HL-60/S4 treated with retinoic acid at 250 ng/mL for 4 days and 3 days (cell line): ENCODE measurements at regions not wholly inside any gene's neighbourhood (a gene's known extent, or its start where the extent isn't known, plus 50 kb on each side); places are given as distances from the start of the nearest gene placed in this dataset.
"Not testable (repeated sequence)": the region's sequence is repeated elsewhere in the genome, so short reads cannot be mapped to it uniquely, and the experiment has no call there.

Experiments used
- in situ Hi-C: fragments of 300-500 bp; cut with MboI; formaldehyde crosslinking; loops from 2 replicates; pipeline ENCODE4 v1.7.0; 2022; ENCODE audit warnings: low sequenced_read_pairs

DNA sequence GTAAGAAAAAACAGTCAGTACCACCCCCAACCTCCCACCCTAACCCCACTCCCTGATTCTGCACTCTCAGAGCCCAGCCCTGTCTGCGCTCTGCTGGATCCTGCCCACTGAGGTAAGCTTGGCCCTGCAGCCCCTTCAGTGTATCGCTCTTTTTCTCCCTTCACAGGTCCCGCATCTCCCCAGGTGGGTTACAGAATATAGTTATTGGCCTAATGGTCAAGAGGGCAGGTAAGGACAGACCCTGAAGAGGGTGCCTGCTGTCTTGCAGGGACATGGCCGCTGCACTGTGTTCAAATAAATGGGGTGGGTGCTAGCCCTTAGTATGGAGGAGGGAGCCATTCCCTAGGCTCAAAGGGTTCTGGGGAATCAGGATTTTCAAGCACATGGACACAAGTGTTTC, 135.7 kb downstream of the ADSS2 start:
- in situ Hi-C loops = no loop called here

DNA sequence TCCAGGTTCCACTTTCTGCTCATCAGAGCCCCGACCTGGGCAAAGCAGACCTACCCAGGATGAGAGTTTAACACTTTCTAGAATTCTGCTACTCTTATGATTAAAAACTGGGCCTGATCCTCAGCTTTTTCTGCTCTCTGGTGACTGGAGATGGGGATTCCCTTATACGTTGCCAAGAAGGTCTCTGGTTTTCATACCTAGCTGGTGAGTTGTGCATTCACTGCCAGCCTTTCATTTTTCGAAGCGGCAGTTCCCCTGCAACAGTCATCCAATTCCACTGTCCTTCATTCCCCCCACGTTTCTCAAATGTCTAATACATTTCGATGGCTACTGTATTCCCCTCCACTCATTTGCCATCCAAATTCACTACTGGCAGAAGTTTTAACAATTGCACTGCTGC, 135.3 kb downstream of the ADSS2 start:
- in situ Hi-C loops = no loop called here

DNA sequence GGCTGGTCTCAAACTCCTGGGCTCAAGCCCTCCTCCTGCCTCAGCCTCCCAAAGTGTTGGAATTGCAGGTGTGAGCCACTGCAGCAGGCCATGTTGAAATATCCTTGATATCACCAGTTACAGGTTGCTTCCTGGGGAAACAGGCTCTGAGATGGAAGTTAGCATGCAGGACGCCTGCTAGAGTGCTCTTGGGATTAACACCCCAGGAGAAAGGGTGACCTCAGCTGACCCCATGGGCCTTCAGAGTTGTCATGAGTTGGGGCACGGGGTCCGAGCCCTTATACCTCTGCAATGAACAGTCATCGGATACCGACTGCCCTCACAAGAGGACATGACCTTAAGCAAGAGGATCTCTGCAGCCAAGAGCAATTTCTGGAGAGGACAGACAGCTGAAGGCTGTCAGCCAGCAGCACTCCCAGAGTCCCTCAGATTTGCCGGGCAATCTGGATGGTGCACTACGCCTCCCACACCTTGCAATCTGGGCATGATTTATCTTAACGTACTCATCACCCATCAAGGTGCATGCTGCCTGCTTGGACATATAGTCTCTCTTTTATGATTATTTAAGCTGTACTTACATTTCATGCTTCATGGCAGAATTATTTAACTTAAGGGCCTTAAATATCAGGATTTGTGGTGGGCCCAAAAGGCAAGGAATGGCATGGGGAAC, 134.6 kb downstream of the ADSS2 start:
- in situ Hi-C loops = no loop called here

DNA sequence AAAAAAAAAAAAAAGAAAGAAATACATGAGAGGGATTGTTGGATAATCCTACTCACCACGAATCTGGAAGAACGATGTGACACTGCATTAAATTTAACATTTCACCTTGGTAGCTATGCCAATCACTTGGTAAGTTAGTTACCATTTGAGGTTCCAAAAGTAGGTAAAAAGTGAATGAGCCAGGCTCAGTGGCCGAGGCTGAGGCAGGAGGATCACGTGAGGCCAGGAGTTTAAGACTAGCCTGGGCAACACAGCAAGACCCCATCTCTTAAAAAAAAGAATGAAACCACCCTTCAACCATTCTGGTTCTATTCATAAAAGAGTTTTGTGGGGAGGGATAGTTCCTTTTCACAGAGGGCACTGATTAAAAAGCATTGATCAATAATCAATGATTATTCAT, 133.6 kb downstream of the ADSS2 start:
- in situ Hi-C loops = no loop called here

DNA sequence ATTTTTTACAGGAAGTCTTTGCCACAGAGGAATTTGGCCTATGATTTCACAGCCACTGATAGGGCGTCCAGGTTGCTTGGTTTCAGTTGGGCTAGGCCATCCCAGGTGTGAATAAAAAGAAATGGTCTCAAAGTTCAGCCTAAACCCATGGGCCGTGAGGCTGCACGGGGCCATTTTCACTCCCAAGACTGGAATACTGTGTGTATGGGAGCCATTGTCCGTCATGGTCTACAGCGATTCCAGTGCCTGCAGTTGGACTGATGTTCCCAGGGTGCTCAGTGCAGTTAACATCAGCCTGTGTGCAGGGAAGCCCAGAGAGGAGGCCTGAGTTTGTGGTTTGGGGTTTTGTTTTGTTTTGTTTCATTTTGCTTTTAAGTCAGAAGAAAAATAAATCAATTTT, 133.2 kb downstream of the ADSS2 start:
- in situ Hi-C loops = no loop called here

DNA sequence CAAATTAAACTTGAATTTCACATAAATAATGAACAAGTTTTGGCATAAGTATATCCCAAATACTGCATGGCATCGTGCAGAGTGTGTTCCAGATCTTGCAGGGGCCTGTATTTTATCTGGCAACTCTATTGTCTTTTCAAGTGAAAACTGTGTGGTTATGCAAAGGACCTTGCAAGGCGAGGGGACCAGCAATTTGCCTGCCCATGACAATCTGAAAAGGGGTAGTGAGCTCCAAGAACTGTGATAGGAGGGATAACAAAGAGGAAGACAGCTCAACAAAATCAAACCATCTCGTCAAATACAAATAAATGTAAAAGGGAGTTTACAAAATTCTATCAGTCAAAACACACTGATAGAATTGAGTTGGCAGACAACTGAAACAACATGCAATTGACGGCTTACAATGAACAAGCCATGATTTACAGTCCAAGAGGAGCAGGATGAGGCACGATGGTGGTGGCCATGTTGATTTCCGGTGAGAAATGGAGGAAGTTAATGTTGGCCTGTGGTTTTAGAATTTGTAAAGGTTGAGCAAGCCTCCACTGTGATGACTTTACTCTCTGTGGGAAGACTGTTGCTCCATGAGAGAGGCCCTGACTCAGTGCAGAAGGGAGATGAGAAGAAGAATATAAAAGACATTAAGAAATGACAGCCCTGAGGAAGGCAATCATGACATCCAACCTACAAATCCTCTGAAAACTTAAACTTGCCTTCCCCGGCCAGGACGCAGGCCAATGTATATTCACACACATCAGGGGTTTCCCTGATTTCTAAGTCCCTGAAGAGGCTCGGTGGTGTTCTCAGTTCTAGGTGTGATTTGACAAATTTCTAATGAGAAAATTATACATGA, 132.2 kb downstream of the ADSS2 start:
- in situ Hi-C loops = no loop called here

DNA sequence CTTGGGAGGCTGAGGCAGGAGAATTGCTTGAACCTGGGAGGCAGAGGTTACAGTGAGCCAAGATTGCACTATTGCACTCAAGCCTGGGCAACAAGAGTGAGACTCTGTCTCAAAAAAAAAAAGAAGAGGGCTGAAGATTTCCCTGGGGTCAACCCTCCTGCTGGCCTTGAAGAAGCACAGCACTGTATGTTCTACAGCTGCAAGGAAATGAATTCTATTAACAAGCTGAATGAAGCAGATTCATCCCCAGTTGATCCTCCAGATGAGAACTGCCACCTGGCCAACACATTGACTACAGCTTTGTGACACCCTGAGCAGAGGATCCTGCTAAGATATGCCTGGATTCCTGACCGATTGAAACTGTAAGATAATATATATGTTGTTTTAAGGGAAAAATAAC, 129.5 kb downstream of the ADSS2 start:
- in situ Hi-C loops = no loop called here

DNA sequence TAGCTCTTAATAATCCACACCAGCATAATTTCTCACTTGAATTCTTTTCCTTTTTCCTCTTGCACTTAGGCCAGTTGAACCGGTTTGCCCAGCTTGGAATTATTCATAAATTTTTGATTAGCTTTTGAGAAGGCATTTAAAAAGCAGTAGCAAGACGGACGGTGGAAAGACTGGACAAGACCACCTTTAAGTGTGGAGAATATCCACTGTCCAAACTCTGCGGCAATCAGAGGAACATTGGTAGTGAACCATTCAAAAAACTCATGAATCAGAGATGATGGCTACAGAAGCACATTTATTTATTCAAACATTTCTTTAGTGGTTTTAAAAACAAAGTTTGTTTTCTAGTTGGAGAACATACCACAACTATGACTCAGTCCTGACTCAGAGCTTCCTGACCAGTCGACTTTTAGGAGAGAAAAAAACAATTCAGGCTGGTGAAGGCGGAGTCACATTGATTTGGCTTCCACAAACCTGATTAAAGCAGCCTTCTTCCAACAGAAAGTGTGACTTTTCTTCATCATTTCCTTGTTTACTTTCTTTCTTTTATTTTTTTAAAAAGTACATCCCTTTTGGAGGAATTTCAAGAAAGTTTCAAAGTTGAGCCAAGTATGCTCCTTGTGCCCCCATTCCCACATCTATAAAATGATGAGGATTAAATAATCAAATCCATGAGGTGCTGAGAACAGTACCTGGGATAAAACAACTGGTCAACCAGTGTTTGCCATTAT, 128.8 kb downstream of the ADSS2 start:
- in situ Hi-C loops = no loop called here

DNA sequence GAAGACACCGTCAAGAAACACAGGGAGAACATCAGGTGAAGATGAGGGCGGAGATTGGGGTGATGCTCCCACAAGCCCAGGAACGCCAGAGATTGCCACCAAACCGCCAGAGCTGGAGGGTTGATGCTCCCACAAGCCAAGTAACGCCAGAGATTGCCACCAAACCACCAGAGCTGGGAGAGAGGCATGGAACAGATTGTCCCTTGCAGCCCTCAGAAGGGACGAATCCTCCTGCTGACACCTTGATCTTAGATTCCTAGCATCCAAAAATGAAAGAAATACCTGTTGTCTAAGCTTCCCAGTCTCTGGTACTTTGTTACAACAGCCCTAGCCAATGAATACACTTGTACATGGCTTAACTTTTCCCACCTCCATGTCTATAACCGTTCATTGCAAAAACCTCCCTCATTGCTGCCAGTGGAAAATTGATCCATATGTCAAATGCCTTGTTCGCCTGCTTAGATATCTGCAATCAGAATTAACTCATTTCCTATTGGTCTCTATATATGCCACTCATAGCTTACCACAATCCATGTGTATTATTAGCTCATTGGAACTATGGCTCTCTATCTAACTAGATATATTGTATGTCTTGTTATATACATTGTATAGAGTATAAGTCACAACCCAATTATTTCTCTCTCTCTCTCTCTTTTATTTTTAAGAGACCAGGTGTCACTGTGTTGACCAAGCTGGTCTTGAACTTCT, 127.4 kb downstream of the ADSS2 start:
- in situ Hi-C loops = no loop called here

DNA sequence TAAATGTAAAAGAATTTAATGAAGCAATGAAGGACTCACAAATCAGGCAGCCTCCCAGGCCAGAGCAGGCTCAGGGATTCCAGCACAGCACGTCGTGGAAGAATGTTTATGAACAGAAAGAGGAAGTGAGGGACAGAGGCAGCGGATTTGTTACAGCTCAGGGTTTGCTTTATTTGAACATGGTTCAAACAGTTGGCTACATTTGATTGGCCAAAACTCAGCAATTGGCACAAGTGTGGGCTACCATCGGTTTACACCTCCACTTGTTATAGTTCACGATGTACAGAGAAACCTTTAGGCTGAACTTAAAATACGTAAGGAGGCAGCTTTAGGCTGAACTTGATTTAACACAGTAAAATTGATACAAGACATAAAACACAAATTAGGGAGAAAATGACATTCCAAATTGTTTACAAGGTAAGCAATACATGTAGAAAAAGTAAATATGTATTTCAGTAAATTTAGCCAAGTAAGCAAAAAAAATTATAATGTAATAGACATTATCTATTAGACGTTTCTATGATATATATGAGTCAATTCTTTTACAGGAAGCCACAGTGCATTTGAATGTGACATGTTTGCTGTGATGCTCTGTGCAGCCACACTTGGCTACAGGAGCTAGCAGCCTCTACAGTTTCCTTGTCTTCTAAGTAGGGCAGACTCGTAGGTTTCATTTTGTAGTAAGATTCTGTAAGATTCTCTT, 126.5 kb downstream of the ADSS2 start:
- in situ Hi-C loops = no loop called here

DNA sequence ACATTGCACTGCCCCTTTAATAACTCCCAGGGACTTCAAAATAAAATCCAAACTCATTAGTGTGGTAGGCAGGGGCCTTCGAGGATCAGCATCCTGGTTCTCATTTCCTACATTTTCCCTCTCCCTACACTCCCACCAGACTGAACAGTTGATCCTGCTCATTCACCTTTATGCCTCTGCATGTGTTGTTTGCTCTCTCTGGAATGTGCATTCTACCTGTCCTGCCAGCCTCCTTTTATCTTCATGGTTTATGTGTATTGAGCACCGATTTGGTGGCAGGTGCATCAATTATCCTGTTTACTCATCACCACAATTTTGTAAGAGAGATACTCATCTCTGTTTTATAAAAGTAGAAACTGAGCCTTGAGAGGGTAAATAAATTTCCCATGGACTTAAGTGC, 125.0 kb downstream of the ADSS2 start:
- in situ Hi-C loops = no loop called here

DNA sequence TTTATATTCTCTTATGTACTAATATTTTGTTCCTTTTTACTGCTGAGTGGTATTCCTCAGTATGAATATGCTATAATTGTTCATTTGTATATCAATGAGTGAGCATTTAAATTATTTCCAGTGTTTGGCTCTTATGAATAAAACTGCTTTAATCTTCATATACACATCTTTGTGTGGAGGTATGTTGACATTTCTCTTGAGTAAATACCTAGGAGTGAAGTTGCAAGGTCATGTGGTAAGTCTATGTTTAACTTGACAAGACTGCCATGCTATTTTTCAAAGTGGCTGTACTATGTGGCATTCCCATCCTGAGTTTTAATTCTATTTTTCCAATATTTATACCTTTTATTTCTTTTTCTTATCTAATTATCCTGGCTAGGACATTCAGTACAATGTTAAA, 124.2 kb downstream of the ADSS2 start:
- in situ Hi-C loops = no loop called here

DNA sequence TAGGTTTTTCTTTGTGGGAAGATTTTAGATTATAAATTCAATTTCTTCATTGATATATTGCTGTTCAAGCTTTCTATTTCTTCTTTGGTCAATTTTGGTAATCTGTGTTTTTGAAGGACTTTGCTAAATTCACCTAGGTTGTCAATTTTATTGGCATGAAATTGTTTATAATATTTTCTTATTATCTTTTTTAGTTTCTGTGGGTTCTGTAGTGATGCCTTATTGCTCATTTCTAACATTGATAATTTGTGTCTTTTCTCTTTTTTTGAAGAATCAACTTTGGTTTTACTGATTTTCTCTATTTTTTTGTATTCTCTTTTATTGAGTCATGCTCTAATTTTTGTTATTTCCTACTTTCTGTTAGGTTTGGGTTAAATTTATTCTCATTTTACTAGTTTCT, 123.2 kb downstream of the ADSS2 start:
- in situ Hi-C loops = no loop called here

DNA sequence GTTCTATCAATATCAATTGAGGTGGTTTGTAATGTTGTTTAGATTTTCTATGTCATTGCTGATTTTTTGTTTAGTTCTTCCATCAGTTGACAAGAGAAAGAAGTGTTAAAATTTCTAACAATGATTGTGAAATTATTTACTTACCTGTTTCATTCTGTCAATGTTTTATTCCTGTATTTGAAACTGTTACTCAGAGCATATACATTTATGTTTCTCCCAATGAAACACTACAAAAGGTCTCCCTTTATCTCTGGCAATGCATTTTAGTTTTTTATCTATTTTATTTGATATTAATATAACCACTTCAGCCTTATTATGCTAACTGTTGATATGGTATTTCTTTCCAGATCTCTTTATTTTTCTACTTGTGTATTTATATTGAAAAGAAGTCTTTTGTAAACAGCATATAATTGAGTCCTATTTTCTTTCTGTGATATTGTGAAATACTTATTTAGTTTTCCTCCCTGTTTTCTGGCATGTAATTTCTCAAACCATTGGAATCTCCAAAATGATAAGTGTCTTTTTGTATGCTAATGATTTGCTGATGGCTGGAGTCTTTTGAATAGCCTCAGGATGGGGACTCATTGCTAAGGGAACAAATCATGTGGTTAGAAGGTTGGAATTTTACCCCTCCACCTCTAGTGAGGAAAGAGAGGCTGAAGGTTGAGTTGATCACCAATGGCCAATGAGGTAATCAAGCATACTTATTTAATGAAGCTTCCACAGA, 122.0 kb downstream of the ADSS2 start:
- in situ Hi-C loops = no loop called here

DNA sequence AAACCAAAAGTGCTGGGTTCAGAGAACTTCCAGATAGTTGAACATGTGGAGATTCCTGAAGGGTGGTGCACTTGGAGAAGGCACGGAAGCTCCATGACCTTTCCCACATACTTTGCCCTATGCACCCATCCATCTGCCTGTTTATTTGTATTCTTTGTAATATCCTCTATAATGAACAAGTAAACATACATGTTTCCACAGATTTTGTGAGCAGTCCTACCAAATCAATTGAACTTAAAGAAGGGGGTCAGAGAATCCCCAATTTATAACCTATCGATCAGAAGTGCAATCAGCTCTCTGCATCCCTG, 121.4 kb downstream of the ADSS2 start:
- in situ Hi-C loops = no loop called here

DNA sequence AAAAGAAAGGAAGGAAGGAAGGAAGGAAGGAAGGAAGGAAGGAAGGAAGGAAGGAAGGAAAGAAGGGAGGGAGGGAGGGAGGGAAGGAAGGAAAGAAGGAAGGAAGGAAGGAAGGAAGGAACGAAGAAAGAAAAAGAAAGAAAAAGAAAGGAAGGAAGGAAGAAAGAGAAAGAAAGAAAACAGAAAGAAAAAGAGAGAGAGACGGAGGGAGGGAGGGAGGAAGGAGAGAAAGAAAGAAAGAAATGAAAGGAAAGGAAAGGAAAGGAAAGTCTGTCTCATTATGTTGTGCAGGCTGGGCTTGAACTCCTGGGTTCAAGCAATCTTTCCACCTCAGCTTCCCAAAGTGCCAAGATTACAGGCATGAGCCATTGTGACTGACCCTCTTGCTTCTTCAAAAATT, 118.9 kb downstream of the ADSS2 start:
- in situ Hi-C loops = not testable (repeated sequence)

DNA sequence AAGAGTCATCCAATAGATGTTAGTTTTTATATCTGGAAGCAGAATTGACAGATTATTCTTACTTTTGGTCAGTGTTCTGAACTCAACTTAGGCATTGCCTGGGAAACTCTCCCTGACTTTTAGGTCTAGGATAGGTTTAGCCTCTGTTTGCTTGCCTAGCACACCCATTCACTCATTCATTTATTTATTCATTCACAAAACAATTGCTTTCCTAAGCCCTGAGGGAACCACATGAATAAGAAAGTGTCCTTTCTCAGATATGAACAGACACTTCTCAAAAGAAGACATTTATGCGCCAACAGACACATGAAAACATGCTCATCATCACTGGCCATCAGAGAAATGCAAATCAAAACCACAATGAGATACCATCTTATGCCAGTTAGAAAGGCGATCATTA, 117.4 kb downstream of the ADSS2 start:
- in situ Hi-C loops = not testable (repeated sequence)

DNA sequence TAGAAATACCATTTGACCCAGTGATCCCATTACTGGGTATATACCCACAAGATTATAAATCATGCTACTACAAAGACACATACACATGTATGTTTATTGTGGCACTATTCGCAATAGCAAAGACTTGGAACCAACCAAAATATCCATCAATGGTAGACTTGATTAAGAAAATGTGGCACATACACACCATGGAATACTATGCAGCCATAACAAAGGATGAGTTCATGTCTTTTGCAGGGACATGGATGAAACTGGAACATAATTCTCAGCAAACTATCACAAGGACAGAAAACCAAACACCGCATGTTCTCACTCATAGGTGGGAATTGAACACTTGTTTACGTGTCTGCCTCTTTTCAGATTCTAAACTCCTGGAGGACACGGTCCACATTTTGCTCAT, 116.9 kb downstream of the ADSS2 start:
- in situ Hi-C loops = not testable (repeated sequence)

DNA sequence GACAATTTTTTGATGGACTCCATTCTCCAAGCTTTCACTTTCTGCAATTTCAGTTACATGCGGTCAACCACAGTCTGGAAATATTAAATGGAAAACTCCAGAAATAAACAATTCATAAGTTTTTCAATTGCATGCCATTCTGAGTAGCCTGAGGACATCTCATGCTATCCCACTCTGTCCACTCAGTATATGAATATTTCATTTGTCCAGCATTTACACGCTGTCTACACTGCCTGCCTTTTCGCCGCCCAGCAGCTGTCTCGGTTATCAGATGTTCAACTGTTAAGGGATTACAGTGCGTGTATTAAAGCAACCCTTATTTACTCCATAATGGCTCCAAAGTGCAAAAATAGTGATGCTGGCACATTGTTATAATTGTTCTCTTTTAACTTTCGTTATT, 116.3 kb downstream of the ADSS2 start:
- in situ Hi-C loops = no loop called here

DNA sequence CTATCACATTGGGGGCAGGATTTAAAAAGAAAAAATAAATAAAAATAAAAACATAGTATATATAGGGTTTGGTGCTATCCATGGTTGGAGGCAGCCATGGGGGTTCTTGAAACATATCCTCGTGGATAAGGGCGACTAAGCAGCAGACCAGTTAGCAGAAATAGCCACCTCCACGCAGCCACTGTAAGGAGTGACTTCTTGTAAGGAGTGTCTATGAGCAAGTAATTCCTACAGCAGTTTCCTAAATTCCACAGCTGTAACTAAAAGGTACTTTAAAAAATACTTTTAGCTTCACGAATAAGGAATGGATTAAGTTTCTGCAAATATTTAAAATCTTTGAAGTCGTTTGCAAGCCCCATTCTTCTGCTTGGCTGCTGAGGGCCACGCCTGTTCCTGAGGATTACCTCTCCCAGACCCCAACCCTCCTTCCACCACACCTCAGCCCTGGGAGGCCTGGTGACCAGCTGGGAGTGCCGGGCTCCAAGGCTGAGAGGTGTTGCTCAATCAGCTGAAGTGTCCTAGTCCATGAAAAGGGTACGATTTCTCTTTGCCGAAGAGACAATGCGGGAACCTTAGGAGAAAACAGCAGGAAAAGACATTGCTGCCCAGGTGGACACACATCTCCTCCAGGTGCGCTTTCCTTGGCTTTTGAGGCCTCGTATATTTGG, 115.3 kb downstream of the ADSS2 start:
- in situ Hi-C loops = no loop called here
